ENCODE measurements at regions not wholly inside any gene's neighbourhood (a gene's known extent, or its start where the extent isn't known, plus 50 kb on each side); places are given as distances from the start of the nearest gene placed in this dataset.
"Not testable (repeated sequence)": the region's sequence is repeated elsewhere in the genome, so short reads cannot be mapped to it uniquely, and the experiment has no call there.

GRCh38 chr7:32691965-32692815, 196.9 kb downstream of the AVL9 start:
- DNase-seq (ENCODE audit: extremely low read depth, low read depth), result not testable (repeated sequence)

- not testable (repeated sequence) for DNase-seq (ENCODE audit: extremely low read depth, low read depth)
Observed at GRCh38 chr7:32688092-32688491, 192.8 kb downstream of the AVL9 start.

- no peak for DNase-seq (ENCODE audit: extremely low read depth, low read depth)
Observed at GRCh38 chr7:32681174-32681518, 185.9 kb downstream of the AVL9 start.

- DNase-seq (ENCODE audit: extremely low read depth, low read depth), result no peak
Observed at GRCh38 chr7:32680259-32681173, 185.2 kb downstream of the AVL9 start.

- DNase-seq (ENCODE audit: extremely low read depth, low read depth), result no peak
Observed at GRCh38 chr7:32679192-32679591, 183.9 kb downstream of the AVL9 start.

- DNase-seq (ENCODE audit: extremely low read depth, low read depth), result no peak
Observed at GRCh38 chr7:32677593-32677992, 182.3 kb downstream of the AVL9 start.

GRCh38 chr7:32676249-32676941, 181.1 kb downstream of the AVL9 start:
- no peak for DNase-seq (ENCODE audit: extremely low read depth, low read depth)

- no peak for DNase-seq (ENCODE audit: extremely low read depth, low read depth)
Observed at GRCh38 chr7:32673275-32673983, 178.1 kb downstream of the AVL9 start.

GRCh38 chr7:32670110-32671025, 175.1 kb downstream of the AVL9 start:
- DNase-seq (ENCODE audit: extremely low read depth, low read depth), result peak; percentile 86

- DNase-seq (ENCODE audit: extremely low read depth, low read depth), result peak; percentile 95
Observed at GRCh38 chr7:32669173-32669870, 174.0 kb downstream of the AVL9 start.

- DNase-seq (ENCODE audit: extremely low read depth, low read depth), result peak; percentile 55
Observed at GRCh38 chr7:32668387-32669097, 173.3 kb downstream of the AVL9 start.

- not testable (repeated sequence) for DNase-seq (ENCODE audit: extremely low read depth, low read depth)
Observed at GRCh38 chr7:32667586-32667985, 172.3 kb downstream of the AVL9 start.

- not testable (repeated sequence) for DNase-seq (ENCODE audit: extremely low read depth, low read depth)
Observed at GRCh38 chr7:32663805-32664211, 168.5 kb downstream of the AVL9 start.

GRCh38 chr7:32662509-32662908, 167.2 kb downstream of the AVL9 start:
- DNase-seq (ENCODE audit: extremely low read depth, low read depth), result not testable (repeated sequence)

GRCh38 chr7:32661929-32662328, 166.6 kb downstream of the AVL9 start:
- no peak for DNase-seq (ENCODE audit: extremely low read depth, low read depth)

GRCh38 chr7:32661501-32661900, 166.2 kb downstream of the AVL9 start:
- DNase-seq (ENCODE audit: extremely low read depth, low read depth), result no peak

- no peak for DNase-seq (ENCODE audit: extremely low read depth, low read depth)
Observed at GRCh38 chr7:32660936-32661335, 165.6 kb downstream of the AVL9 start.

GRCh38 chr7:32659853-32660252, 164.6 kb downstream of the AVL9 start:
- peak; percentile 63 for DNase-seq (ENCODE audit: extremely low read depth, low read depth)
